ENCODE measurements at regions not wholly inside any gene's neighbourhood (a gene's known extent, or its start where the extent isn't known, plus 50 kb on each side); places are given as distances from the start of the nearest gene placed in this dataset.
A peak's percentile ranks its signal among the peaks of the same experiment; 100 is the strongest.

DNA sequence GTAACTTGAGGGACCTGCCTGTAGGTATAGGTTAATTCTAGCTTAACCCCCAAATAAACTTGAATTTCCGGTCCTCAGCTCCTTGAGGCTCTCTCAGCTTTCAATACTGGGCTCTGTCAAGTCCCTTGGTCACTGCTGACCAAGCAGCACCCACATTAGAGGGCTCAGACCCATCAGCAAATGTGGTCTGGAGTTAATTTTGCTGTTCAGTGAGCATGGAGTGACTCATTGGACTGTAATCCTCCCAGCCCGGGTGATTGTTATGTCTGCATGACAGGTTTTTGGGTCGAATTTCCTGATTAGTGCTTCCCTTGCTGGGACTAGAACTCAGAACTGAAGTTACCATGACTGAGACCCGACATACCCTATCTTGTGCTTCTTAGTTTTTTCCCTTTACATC, 130.6 kb downstream of the URB2 start:
- TF ChIP-seq EZH2 (IDR thresholded peaks at IDR 0.05; ENCODE audit: low read length) = no peak
- TF ChIP-seq CTCF (optimal IDR thresholded peaks at IDR 0.05 in 1 of 3, IDR thresholded peaks at IDR 0.05 in 1 of 3, conservative IDR thresholded peaks at IDR 0.05 in 1 of 3; ENCODE audit: extremely low read depth in 1 of 3, insufficient read depth in 2 of 3, low read length in 3 of 3) = no peak
- Histone ChIP-seq H3K4me2 (ENCODE audit: control insufficient read depth, extremely low read depth, insufficient read depth, low read depth, low read length) (no peak overlapping the region), H3K79me2 (ENCODE audit: control insufficient read depth, insufficient read depth, low read length) (no peaks in the 10 kb centered on the region), H3K4me1 (ENCODE audit: control insufficient read depth, extremely low read depth, insufficient read depth, low read length) (peaks cover 6% of the 10 kb centered on the region), H3K36me3 (ENCODE audit: control insufficient read depth in 2 of 2, extremely low read depth in 1 of 2, insufficient read depth in 2 of 2, low read length in 2 of 2) (no peaks in the 10 kb centered on the region), H2AFZ (ENCODE audit: control insufficient read depth, low read length) (no peak overlapping the region), H4K20me1 (ENCODE audit: control insufficient read depth, extremely low read depth, insufficient read depth, low read length) (no peaks in the 10 kb centered on the region), H3K27ac (ENCODE audit: control insufficient read depth, insufficient read depth, low read length) (no peak overlapping the region), H3K4me3 (ENCODE audit: control insufficient read depth in 2 of 3, extremely low read depth in 1 of 3, insufficient read depth in 2 of 3, low read depth in 1 of 3, low read length in 3 of 3) (no peak overlapping the region), H3K27me3 (ENCODE audit: control insufficient read depth, extremely low read depth, insufficient read depth, low read length) (peaks cover 4% of the 10 kb centered on the region), H3K9me3 (ENCODE audit: control insufficient read depth, low read depth, low read length) (no peaks in the 10 kb centered on the region), H3K9ac (ENCODE audit: control insufficient read depth, extremely low read depth, insufficient read depth, low read length) (no peak overlapping the region), H3K9me1 (ENCODE audit: control insufficient read depth, extremely low read depth, insufficient read depth, low read length) (no peaks in the 10 kb centered on the region)
- dilution Hi-C loops (cut with MboI; ENCODE audit: extremely low pct_ligation_motif_present, low sequenced_read_pairs) = no loop called here
- peak; percentile 26 for FAIRE-seq
- DNase-seq (ENCODE audit: low read depth, low spot score) = no peak

GRCh38 chr1:229757226-229757625, 131.2 kb downstream of the URB2 start:
- Histone ChIP-seq H3K27me3 (ENCODE audit: control insufficient read depth, extremely low read depth, insufficient read depth, low read length) (peaks cover 4% of the 10 kb centered on the region), H3K36me3 (ENCODE audit: control insufficient read depth in 2 of 2, extremely low read depth in 1 of 2, insufficient read depth in 2 of 2, low read length in 2 of 2) (no peaks in the 10 kb centered on the region), H3K27ac (ENCODE audit: control insufficient read depth, insufficient read depth, low read length) (no peak overlapping the region), H3K9ac (ENCODE audit: control insufficient read depth, extremely low read depth, insufficient read depth, low read length) (no peak overlapping the region), H3K9me1 (ENCODE audit: control insufficient read depth, extremely low read depth, insufficient read depth, low read length) (no peaks in the 10 kb centered on the region), H2AFZ (ENCODE audit: control insufficient read depth, low read length) (no peak overlapping the region), H3K4me3 (ENCODE audit: control insufficient read depth in 2 of 3, extremely low read depth in 1 of 3, insufficient read depth in 2 of 3, low read depth in 1 of 3, low read length in 3 of 3) (no peak overlapping the region), H3K4me1 (ENCODE audit: control insufficient read depth, extremely low read depth, insufficient read depth, low read length) (peaks cover 6% of the 10 kb centered on the region), H3K79me2 (ENCODE audit: control insufficient read depth, insufficient read depth, low read length) (no peaks in the 10 kb centered on the region), H3K9me3 (ENCODE audit: control insufficient read depth, low read depth, low read length) (no peaks in the 10 kb centered on the region), H4K20me1 (ENCODE audit: control insufficient read depth, extremely low read depth, insufficient read depth, low read length) (no peaks in the 10 kb centered on the region), H3K4me2 (ENCODE audit: control insufficient read depth, extremely low read depth, insufficient read depth, low read depth, low read length) (no peak overlapping the region)
- dilution Hi-C loops (cut with MboI; ENCODE audit: extremely low pct_ligation_motif_present, low sequenced_read_pairs) = no loop called here
- FAIRE-seq (no peak), DNase-seq (ENCODE audit: low read depth, low spot score) (no peak)
- TF ChIP-seq CTCF (optimal IDR thresholded peaks at IDR 0.05 in 1 of 3, IDR thresholded peaks at IDR 0.05 in 1 of 3, conservative IDR thresholded peaks at IDR 0.05 in 1 of 3; ENCODE audit: extremely low read depth in 1 of 3, insufficient read depth in 2 of 3, low read length in 3 of 3) = no peak
- no peak for TF ChIP-seq EZH2 (IDR thresholded peaks at IDR 0.05; ENCODE audit: low read length)

Measured in keratinocyte (primary cell).